GM21515 (cell line): ENCODE measurements at regions not wholly inside any gene's neighbourhood (a gene's known extent, or its start where the extent isn't known, plus 50 kb on each side); places are given as distances from the start of the nearest gene placed in this dataset.

Source experiments
- ATAC-seq: cut with Tn5 transposase; IDR thresholded peaks from one replicate; pipeline ENCODE4 v1.9.1; 2021; ENCODE audit not compliant: unreplicated experiment

DNA sequence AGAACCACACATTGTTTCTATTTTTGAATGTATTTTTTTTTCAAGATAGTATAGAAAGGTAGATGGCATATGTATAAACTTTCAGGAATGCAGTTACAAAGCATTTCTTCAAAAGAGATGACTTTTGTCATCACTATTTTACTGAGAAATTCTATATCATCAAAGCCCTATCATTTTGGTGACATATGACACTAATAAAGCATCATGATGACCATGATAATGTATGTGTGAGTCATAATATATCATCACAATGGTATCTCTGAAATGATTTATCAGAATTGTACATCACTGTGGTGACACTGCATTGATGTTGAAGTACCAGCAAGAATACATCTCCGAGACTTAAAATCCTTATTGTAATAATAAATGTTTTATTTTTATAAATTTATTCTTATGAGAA, 1740.8 kb downstream of the PCDH7 start:
- no peak for ATAC-seq

- ATAC-seq, result no peak
Measured at GRCh38 chr4:32462944-32463343, 1742.8 kb downstream of the PCDH7 start.

DNA sequence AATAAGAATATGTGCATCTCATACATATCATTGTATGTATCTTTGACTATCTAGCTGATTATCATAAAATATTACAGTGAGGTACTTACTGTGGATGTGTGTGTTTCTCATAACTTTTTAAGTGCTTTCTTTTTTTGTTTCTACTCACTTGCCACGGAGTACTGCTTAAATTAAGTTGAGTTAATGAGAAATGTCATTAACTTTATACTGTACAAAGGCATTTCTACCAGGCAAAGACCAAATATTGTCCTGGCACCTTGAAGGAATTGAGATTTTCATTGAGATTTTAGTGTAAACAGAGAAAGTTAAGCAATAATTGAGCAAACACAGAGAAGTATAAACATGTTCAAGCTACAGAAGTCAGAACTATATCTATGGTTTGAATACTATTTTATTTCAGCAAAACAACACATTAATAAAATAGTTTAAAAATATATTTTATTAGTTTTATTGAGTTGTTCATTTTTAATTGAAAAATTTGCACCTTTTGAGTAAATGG, 1750.0 kb downstream of the PCDH7 start:
- no peak for ATAC-seq

GRCh38 chr4:32472918-32473317, 1752.7 kb downstream of the PCDH7 start:
- ATAC-seq, result no peak

DNA sequence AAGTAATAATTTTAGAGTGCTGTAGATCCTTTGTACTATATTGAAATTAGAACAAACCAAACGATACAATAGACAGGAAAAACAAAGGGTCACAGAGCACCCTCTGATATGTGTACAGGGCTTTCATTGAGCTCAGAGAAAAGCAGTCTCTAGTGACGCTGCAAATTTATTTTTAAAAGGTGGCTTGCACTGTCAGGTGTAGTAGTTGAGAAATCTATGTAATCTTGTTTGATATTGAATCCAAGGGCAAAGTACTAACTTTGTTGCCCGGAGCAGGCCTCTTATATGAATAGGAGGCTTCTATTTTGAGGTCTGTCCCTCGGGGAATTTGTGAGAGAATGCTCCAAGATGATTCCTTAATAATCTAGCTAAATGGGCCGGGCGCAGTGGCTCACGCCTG, 1755.5 kb downstream of the PCDH7 start:
- no peak for ATAC-seq

DNA sequence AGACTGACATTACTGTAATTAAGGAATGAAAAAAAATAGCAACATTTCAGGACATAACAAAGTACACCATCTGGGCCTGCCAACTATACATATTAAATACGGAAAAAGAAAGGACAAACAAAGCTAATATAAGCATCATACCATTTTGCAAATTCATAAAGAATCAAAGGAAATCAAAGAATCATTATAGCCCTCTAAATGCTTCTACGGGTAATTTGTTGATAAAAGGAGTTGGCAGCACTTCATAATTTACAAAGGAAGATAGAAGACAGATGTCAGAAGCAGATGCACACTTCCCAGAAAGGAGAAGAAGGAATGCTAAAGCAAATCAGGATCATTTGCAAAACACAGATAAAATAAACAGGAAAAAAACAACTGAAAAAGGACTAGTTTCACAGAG, 1757.3 kb downstream of the PCDH7 start:
- ATAC-seq, result no peak

- no peak for ATAC-seq
Measured at GRCh38 chr4:32485956-32486355, 1765.8 kb downstream of the PCDH7 start.

DNA sequence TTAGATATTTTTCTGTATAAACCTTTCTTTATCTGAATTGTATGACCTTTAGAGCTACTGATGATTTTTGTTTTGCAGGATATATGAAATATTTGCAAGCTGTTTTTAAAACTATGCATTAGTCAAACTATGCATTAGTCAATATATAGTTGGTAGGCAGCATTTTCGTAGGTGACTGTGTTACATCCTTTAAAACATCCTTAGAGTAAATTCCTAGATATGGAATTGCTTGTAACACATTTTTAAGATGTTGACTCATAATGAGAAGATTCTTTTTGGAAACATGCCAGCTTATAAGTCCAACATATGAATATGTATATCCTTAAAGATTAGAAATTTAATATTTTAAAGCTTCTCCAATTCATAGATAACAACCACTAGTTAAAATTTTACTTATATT, 1768.5 kb downstream of the PCDH7 start:
- ATAC-seq, result no peak

DNA sequence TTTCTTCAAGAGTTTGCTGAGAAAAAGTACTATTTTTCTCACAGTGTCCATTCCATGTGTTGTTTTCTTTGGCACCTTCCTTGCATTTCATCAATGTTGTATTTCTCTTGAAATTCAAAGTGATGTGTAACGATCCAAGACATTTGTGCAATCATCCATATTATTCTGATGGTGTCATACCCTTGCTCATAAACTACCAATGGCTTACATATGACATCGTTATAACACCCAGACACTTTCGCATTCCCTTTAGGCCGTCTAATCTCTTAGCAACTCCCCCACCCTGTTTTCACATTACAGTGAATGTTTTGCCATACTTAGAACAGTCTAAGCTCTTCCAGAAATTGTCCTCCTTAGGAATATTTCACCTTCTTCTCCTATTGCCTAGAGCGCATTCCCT, 1779.0 kb downstream of the PCDH7 start:
- no peak for ATAC-seq

DNA sequence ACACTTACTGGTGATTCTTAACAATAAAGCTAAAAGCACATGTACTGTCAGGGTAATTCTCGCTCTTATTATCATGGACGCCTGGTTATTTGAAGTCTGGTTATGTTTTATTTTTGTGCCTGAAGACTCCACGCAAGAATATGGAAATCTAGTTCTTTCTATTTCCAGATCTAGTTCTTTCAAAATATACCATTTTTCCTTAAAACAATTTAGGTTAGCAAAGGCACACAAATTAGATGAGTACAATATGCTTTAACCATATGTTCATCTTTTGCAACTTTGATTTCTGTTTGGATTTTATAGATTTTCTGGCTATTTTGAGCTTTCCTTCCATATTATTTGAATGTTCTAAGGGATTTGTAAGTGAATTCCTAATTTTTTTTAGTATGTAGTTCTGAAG, 1783.1 kb downstream of the PCDH7 start:
- ATAC-seq, result no peak

GRCh38 chr4:32506067-32506466, 1785.9 kb downstream of the PCDH7 start:
- ATAC-seq, result no peak

DNA sequence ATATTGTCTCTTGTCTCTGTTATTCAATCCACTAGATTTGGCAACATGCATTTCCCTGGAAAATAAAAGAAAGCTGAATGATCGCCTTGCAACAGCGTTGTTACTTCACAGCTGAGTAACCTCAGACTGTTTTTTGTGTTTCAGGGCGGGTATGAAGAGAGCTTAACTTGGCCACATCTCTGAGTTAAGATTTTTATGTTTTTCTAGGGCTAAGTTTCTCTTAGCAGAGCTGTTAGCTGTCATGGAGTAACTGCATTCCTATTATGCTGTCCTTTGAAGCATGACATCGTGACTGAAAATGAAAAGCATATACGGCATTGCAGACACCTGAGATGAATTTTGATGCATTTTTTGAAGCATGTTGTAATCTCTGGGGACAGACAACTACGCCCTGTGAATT, 1798.9 kb downstream of the PCDH7 start:
- ATAC-seq, result no peak

DNA sequence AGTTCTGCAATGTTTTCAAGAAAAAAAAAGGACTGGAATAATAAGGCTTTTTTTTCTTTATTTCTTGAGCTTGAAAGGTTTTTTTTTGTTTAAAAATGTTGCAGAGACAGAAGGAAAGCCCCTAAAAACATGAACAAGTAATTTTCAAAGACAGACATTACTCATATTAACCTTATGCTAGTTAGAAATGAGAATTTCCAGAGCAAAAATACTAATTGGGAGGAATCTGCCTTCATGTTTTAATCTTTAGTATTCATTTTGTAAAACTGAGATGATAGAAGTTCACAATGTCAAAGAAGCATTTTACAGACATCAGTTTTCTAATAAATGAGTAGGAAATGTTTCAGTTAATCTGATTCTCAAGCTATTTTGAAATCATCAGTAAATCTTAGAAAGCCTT, 1805.3 kb downstream of the PCDH7 start:
- ATAC-seq, result no peak

- no peak for ATAC-seq
Measured at GRCh38 chr4:32544846-32545245, 1824.7 kb downstream of the PCDH7 start.

- no peak for ATAC-seq
Measured at GRCh38 chr4:32551943-32552342, 1831.8 kb downstream of the PCDH7 start.

GRCh38 chr4:32560306-32560705, 1840.1 kb downstream of the PCDH7 start:
- no peak for ATAC-seq

GRCh38 chr4:32562010-32562409, 1841.8 kb downstream of the PCDH7 start:
- ATAC-seq, result no peak

DNA sequence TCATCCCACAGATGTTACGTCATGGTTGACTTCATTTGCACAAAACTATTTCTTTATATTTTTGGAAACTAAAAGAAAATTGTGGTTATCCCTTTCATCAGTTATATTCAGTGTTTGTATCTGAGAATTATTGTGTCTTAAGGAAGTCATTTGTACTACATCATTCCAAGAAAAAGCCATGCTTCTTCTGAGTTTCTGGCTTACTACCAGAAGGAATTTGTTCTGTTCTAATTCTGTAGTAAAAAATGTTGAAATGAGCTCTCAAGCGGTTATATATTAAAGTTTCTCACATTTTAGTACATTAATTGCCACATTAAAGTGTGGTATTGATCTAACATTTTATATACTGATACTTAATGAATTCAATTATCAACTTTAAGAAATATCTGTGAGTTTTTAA, 1844.5 kb downstream of the PCDH7 start:
- no peak for ATAC-seq

DNA sequence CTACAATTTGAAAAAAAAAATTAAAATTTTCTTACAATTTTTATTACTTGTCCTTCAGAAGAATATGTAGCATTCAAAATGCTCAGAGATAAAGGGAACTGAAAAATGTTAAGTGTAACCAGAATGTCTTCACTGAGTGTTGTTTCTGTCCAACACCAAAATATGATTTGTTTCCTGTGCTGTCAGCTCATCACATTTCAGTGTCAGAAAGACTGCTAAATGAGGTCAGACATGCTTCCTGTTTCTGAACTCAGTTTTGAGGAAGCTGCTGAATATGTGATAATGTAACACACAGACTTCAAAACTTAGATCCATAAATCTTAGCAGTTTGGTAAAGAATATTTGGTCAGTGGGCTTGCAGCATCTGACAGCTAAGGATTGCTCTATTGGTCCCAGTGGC, 1849.7 kb downstream of the PCDH7 start:
- no peak for ATAC-seq

- no peak for ATAC-seq
Measured at GRCh38 chr4:32572366-32572765, 1852.2 kb downstream of the PCDH7 start.

- ATAC-seq, result no peak
Measured at GRCh38 chr4:32574803-32575202, 1854.6 kb downstream of the PCDH7 start.

DNA sequence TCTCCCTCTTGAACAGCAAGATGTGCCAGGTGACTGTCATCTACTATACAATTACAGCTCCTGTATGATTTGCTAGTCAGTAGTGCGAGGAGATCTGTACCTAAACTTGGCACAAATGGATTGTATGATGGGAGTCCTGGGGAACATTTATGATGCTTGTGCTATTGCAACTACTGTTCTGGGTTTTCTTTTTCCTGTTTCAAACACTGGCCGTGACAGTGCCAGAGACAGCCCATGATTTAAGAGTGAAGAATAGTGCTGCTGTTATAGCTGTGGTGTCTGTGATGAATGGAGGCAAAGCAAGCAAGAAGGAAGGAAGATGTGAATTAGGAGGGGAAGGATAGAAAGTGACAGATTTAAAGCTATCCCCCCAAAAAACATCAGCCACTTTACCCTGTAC, 1868.9 kb downstream of the PCDH7 start:
- ATAC-seq, result no peak

DNA sequence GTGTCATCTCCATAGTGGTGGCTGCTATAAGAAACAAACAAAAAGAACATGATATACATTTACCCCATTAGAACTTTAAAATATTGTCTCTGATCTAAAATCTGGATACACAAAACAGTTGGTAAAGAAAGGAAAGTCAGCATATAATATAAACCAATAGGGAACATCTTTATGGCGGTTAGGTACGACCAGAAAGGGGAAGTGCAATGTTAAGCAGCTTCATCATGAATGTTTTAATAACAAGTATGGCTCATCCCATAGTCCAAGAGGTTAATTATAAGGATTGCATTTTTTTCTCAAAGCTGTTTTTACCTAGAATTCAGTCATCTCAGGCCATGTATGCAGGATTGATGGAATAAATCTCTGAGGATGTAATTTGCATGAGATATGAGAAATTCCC, 1869.7 kb downstream of the PCDH7 start:
- no peak for ATAC-seq

- ATAC-seq, result no peak
Measured at GRCh38 chr4:32597354-32597753, 1877.2 kb downstream of the PCDH7 start.
